ENCODE measurements at regions not wholly inside any gene's neighbourhood (a gene's known extent, or its start where the extent isn't known, plus 50 kb on each side); places are given as distances from the start of the nearest gene placed in this dataset.

DNA sequence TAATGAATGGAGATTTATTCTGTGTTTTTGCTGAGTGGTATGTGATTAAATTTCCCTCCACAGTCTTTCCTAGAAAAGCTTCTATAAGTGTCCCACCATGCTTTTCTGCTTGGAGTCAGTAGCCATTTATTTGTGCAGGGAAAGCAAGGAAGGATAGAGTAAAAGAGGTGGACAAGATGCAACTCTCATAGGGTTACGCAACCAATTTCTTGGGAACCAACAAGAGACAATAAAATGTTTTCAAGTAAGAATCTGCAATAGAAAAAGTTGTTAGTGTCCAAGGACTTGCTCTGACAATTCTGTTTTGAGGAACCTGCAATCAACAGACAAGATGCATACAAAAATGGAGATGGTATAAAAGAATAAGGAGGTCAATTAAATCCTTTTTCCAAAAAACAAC lies 153.8 kb upstream of the MITF start:
- H3K4me3 ChIP-seq, result no peak overlapping the region
- intact Hi-C loops (cut with DNase I; ENCODE audit: low total_unique reads) (no loop called here), in situ Hi-C loops (cut with MboI; ENCODE audit: low pct_ligation_motif_present in 1 of 4, low pct_unique_long_range_greater_than_20kb in 1 of 4, low sequenced_read_pairs in 3 of 4) (no loop called here)
- no peaks in the 10 kb centered on the region for H3K4me1 ChIP-seq
- 81 to 100% methylated on average over 1 of the region's 1 CpG for WGBS, 2 donors (ENCODE audit: low coverage in 1 of 2)
- H3K27ac ChIP-seq, result no peak overlapping the region
- TF ChIP-seq POLR2A (IDR thresholded peaks at IDR 0.05) (no peak), EP300 (IDR thresholded peaks at IDR 0.05; ENCODE audit: low read depth) (no peak), POLR2AphosphoS5 (IDR thresholded peaks at IDR 0.05) (no peak)
- TF ChIP-seq, protein P1, sequence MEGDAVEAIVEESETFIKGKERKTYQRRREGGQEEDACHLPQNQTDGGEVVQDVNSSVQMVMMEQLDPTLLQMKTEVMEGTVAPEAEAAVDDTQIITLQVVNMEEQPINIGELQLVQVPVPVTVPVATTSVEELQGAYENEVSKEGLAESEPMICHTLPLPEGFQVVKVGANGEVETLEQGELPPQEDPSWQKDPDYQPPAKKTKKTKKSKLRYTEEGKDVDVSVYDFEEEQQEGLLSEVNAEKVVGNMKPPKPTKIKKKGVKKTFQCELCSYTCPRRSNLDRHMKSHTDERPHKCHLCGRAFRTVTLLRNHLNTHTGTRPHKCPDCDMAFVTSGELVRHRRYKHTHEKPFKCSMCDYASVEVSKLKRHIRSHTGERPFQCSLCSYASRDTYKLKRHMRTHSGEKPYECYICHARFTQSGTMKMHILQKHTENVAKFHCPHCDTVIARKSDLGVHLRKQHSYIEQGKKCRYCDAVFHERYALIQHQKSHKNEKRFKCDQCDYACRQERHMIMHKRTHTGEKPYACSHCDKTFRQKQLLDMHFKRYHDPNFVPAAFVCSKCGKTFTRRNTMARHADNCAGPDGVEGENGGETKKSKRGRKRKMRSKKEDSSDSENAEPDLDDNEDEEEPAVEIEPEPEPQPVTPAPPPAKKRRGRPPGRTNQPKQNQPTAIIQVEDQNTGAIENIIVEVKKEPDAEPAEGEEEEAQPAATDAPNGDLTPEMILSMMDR (IDR thresholded peaks at IDR 0.05), result no peak
- peaks cover 3 to 5% of the 10 kb centered on the region in 2 donors for H3K9me3 ChIP-seq
- no peaks in the 10 kb centered on the region for H3K36me3 ChIP-seq
- DNase-seq, result no peak
- no peaks in the 10 kb centered on the region for H3K27me3 ChIP-seq

DNA sequence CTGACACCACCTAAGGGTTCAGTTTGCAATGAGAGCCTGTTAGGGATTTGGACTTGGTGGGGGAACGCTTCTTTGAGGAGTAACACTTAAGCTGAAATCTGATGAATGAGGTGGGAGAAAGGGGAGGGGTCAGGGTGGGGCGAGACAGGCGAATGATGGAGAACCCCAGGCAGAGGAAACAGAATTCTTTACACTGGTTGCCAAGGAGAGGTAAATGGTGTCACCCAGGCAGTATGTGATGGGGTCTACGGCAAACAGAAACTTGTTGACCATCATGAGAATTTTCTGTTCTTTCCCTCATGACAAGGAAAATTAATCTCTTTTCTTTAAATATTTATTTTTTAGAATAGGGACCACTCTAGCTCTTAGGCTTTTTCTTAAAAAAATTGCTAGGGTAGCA lies 157.2 kb upstream of the MITF start:
- Histone ChIP-seq H3K27me3 (no peaks in the 10 kb centered on the region), H3K4me3 (no peak overlapping the region), H3K4me1 (no peaks in the 10 kb centered on the region), H3K36me3 (no peaks in the 10 kb centered on the region), H3K9me3 (peaks cover 0 to under 1% of the 10 kb centered on the region in 2 donors), H3K27ac (no peak overlapping the region)
- in situ Hi-C loops (cut with MboI; ENCODE audit: low pct_ligation_motif_present in 1 of 4, low pct_unique_long_range_greater_than_20kb in 1 of 4, low sequenced_read_pairs in 3 of 4) (no loop called here), intact Hi-C loops (cut with DNase I; ENCODE audit: low total_unique reads) (no loop called here)
- no peak for TF ChIP-seq POLR2AphosphoS5 (IDR thresholded peaks at IDR 0.05)
- no peak for TF ChIP-seq EP300 (IDR thresholded peaks at IDR 0.05; ENCODE audit: low read depth)
- TF ChIP-seq POLR2A (IDR thresholded peaks at IDR 0.05), result no peak
- TF ChIP-seq, protein P1 (IDR thresholded peaks at IDR 0.05), result no peak
- WGBS, 2 donors (ENCODE audit: low coverage in 1 of 2), result 73 to 74% methylated on average over 4 of the region's 4 CpGs
- DNase-seq, result no peak

DNA sequence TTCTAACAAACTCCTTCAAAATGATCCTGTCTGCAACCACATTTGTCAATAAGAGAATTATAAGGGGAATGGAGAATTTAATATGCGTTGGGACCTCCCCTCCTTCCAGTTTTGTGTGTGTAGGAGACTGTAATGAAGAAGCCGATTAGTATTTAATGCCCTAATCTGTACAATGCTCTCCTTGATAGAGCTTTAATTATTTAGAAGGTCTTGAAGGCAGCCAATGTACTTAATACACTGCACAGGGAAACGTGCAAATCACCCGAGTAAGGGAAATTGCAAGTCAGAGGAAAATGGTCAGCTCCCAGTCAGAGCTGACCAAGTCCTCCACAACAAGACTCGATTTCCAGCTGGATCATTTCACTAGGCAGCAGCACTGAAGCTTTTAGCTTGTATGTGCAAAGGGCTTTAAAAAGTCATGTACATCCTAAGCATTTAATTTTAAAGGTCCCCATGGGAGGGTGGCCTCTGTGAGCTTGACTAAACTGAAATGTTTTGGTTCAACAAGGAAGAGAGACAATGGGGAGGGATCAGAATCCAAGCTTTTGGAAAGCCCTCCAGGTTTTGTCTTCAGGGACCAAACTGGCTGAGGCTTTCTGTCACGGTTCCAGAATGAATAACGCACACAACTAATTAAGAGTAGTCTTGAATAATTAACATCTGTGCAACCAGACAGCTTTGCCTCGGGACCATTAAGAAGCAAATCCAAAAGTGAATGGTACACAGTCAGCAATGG lies 159.8 kb upstream of the MITF start:
- intact Hi-C loops (cut with DNase I; ENCODE audit: low total_unique reads) (no loop called here), in situ Hi-C loops (cut with MboI; ENCODE audit: low pct_ligation_motif_present in 1 of 4, low pct_unique_long_range_greater_than_20kb in 1 of 4, low sequenced_read_pairs in 3 of 4) (no loop called here)
- no peaks in the 10 kb centered on the region for H3K9me3 ChIP-seq
- no peaks in the 10 kb centered on the region for H3K4me1 ChIP-seq
- TF ChIP-seq POLR2AphosphoS5 (IDR thresholded peaks at IDR 0.05) (no peak), POLR2A (IDR thresholded peaks at IDR 0.05) (no peak), EP300 (IDR thresholded peaks at IDR 0.05; ENCODE audit: low read depth) (no peak)
- TF ChIP-seq, protein P1 (IDR thresholded peaks at IDR 0.05), result no peak
- 52 to 57% methylated on average over 7 to 8 of the region's 8 CpGs for WGBS, 2 donors (ENCODE audit: low coverage in 1 of 2)
- DNase-seq, result no peak
- no peak overlapping the region for H3K27ac ChIP-seq
- no peaks in the 10 kb centered on the region for H3K27me3 ChIP-seq
- H3K36me3 ChIP-seq, result no peaks in the 10 kb centered on the region
- no peak overlapping the region for H3K4me3 ChIP-seq

DNA sequence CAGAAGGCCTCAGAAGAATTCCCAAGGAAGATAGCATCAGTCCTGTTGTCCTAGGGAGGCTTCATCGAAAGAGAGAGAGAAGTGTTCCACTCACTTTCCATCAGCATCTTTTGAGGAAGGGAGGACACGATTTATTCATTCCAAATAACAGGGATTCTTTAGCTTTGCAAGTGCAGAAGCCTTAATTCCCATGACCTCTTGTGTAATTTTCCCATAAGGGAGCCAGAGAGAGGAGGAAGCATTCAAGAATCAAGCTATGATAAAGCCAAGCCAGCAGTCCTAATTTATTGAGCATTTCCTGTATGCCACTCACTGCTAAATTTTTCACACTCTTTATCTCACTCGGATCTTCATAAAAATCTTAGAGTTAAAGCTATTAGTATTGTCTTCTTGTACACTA lies 169.7 kb upstream of the MITF start:
- DNase-seq, result no peak
- WGBS, 2 donors (ENCODE audit: low coverage in 1 of 2), result 29 to 44% methylated on average over 2 to 3 of the region's 3 CpGs
- H3K27ac ChIP-seq, result no peak overlapping the region
- no peaks in the 10 kb centered on the region for H3K9me3 ChIP-seq
- H3K4me3 ChIP-seq, result no peak overlapping the region
- H3K36me3 ChIP-seq, result no peaks in the 10 kb centered on the region
- H3K4me1 ChIP-seq, result no peaks in the 10 kb centered on the region
- intact Hi-C loops (cut with DNase I; ENCODE audit: low total_unique reads) (no loop called here), in situ Hi-C loops (cut with MboI; ENCODE audit: low pct_ligation_motif_present in 1 of 4, low pct_unique_long_range_greater_than_20kb in 1 of 4, low sequenced_read_pairs in 3 of 4) (no loop called here)
- no peak for TF ChIP-seq POLR2AphosphoS5 (IDR thresholded peaks at IDR 0.05)
- TF ChIP-seq EP300 (IDR thresholded peaks at IDR 0.05; ENCODE audit: low read depth), result no peak
- no peak for TF ChIP-seq POLR2A (IDR thresholded peaks at IDR 0.05)
- TF ChIP-seq, protein P1 (IDR thresholded peaks at IDR 0.05), result no peak
- H3K27me3 ChIP-seq, result no peaks in the 10 kb centered on the region

All from transverse colon (tissue), 4 donors.